Neural crest cell (in vitro differentiated cells): ENCODE measurements at regions not wholly inside any gene's neighbourhood (a gene's known extent, or its start where the extent isn't known, plus 50 kb on each side); places are given as distances from the start of the nearest gene placed in this dataset.

Experiments
- DNase-seq: peaks from one replicate; pipeline ENCODE4 v3.0.0; 2021; ENCODE audit warnings: low read depth, mixed read lengths, low spot score
- H3K27ac Mint-ChIP-seq: one replicate; pipeline ENCODE4 v1.8.0; 2021; ENCODE audit warnings: mild to moderate bottlenecking, mixed read lengths; ENCODE audit not compliant: unreplicated experiment
- H3K27me3 Mint-ChIP-seq: 2 replicates; pipeline ENCODE4 v1.8.0; 2021; ENCODE audit warnings: low read depth, mild to moderate bottlenecking, mixed read lengths
- H3K36me3 Mint-ChIP-seq: 2 replicates; pipeline ENCODE4 v1.8.0; 2021; ENCODE audit warnings: low read depth, mild to moderate bottlenecking, mixed read lengths
- H3K4me1 Mint-ChIP-seq: 2 replicates; pipeline ENCODE4 v1.8.0; 2021; ENCODE audit warnings: mixed read lengths
- H3K4me3 Mint-ChIP-seq: one replicate; pipeline ENCODE4 v1.8.0; 2021; ENCODE audit warnings: mild to moderate bottlenecking, mixed read lengths
- H3K9me3 Mint-ChIP-seq: 2 replicates; pipeline ENCODE4 v1.8.0; 2021; ENCODE audit warnings: mixed read lengths
- TF ChIP-seq, protein P1 (sequence below): fragments of 200-600 bp; sonication (generic); conservative IDR thresholded peaks from 2 replicates; pipeline ENCODE4 v1.5.0; 2021; ENCODE audit warnings: antibody characterized with exemption, mild to moderate bottlenecking

DNA sequence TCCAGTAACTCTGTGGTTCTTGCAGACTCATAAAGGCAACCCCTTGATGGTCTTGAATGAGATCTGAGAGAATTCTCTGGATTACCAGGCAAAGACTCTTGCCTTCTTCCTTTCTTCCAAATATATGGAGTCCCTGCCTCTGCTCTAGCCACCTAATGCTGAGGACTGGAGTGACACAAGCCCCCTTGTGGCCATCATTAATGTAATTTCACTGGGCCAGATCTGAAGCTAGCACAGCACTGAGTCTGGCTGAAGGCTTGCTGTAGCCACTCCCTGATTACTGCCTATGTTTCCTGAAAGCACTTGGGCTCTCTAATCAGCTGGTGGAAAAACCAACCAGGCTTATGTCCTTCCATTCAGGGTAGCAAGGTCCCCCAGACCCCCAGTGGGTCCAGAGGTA is 559.3 kb upstream of the IRAK1BP1 start:
- DNase-seq, result peak; percentile 2
- H3K9me3 Mint-ChIP-seq, result no peaks in the 10 kb centered on the region
- H3K27ac Mint-ChIP-seq, result peak overlapping the region; percentile 81
- H3K27me3 Mint-ChIP-seq, result no peaks in the 10 kb centered on the region
- no peak overlapping the region for H3K4me3 Mint-ChIP-seq
- no peaks in the 10 kb centered on the region for H3K36me3 Mint-ChIP-seq
- TF ChIP-seq, protein P1, sequence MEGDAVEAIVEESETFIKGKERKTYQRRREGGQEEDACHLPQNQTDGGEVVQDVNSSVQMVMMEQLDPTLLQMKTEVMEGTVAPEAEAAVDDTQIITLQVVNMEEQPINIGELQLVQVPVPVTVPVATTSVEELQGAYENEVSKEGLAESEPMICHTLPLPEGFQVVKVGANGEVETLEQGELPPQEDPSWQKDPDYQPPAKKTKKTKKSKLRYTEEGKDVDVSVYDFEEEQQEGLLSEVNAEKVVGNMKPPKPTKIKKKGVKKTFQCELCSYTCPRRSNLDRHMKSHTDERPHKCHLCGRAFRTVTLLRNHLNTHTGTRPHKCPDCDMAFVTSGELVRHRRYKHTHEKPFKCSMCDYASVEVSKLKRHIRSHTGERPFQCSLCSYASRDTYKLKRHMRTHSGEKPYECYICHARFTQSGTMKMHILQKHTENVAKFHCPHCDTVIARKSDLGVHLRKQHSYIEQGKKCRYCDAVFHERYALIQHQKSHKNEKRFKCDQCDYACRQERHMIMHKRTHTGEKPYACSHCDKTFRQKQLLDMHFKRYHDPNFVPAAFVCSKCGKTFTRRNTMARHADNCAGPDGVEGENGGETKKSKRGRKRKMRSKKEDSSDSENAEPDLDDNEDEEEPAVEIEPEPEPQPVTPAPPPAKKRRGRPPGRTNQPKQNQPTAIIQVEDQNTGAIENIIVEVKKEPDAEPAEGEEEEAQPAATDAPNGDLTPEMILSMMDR, result no peak
- no peaks in the 10 kb centered on the region for H3K4me1 Mint-ChIP-seq

DNA sequence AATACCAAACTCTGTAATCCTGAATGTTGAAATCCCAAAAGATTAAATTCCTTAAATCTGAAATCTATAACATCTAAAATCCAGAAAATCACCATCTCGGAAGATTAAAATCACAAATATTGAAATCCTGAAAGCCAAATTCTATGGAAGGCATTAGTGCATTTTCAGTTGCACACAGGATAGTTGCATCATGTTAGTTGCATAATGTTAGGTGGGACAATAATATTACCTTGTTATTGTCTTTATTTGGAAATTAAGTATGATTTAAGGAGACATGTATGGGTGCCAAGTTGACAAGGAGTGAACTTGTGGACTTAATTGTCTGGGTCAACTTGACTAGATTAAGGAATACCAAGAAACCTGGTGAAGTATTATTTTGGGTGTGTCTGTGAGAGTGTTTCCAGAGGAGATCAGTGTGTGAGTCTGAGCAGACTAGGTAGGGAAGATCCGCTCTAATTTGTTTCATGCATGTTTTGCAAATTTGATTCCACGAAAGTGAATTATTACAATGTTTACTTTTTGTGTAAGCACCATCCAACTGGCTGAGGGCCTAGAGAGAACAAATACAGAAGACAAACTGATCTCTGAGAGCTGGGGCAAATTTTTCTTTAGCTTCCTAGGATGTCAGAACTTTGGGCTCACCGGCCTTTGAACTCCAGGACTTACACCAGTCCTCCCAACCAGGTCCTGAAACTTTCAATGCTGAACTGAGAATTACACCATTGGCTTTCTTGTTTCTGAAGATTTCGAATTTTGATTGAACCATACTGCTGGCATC is 545.1 kb upstream of the IRAK1BP1 start:
- no peaks in the 10 kb centered on the region for H3K9me3 Mint-ChIP-seq
- DNase-seq, result no peak
- H3K36me3 Mint-ChIP-seq, result no peaks in the 10 kb centered on the region
- no peaks in the 10 kb centered on the region for H3K27me3 Mint-ChIP-seq
- no peak overlapping the region for H3K4me3 Mint-ChIP-seq
- no peaks in the 10 kb centered on the region for H3K4me1 Mint-ChIP-seq
- TF ChIP-seq, protein P1, result no peak
- H3K27ac Mint-ChIP-seq, result no peak overlapping the region

DNA sequence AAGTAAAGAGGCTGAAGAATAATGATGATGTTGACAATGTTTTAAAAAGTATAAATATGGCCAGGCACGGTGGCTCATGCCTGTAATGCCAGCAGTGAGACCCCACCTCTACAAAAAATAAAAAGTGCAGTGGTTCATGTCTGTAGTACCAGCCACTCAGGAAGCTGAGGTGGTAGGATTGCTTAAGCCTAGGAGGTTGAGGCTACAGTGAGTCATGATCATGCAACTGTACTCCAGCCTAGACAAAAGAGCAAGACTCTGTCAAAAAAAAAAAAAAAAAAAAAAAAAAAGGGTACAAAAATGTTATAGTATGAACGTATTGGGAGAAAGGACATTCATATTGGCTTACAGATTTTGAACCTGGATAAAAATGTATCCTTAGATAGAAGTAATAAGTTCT is 543.1 kb upstream of the IRAK1BP1 start:
- Mint-ChIP-seq H3K36me3 (no peaks in the 10 kb centered on the region), H3K27ac (no peak overlapping the region), H3K9me3 (no peaks in the 10 kb centered on the region), H3K4me3 (no peak overlapping the region), H3K4me1 (no peaks in the 10 kb centered on the region), H3K27me3 (no peaks in the 10 kb centered on the region)
- DNase-seq, result no peak
- TF ChIP-seq, protein P1, result no peak

DNA sequence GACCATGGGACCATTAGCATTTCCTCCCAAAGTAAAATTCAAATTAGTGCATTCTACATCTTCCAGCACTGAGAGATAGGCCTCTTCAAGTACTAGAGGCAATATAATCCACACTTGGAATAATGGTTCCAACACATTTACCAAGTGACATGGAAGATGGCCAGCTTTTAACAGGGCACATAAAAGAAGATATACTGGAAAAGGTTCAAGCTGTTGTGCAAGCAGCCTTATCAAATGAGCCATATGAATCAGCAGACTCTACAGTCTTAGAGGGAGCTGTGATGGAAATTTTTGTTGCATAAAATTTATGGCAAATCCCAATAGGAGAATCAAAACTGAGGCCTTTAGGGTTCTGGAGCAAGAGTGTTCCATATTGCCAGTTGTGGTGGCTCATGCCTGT is 526.6 kb upstream of the IRAK1BP1 start:
- H3K4me1 Mint-ChIP-seq, result no peaks in the 10 kb centered on the region
- H3K27ac Mint-ChIP-seq, result no peak overlapping the region
- no peak for DNase-seq
- no peaks in the 10 kb centered on the region for H3K27me3 Mint-ChIP-seq
- H3K36me3 Mint-ChIP-seq, result no peaks in the 10 kb centered on the region
- H3K4me3 Mint-ChIP-seq, result no peak overlapping the region
- TF ChIP-seq, protein P1, result no peak
- peaks cover 2% of the 10 kb centered on the region for H3K9me3 Mint-ChIP-seq

DNA sequence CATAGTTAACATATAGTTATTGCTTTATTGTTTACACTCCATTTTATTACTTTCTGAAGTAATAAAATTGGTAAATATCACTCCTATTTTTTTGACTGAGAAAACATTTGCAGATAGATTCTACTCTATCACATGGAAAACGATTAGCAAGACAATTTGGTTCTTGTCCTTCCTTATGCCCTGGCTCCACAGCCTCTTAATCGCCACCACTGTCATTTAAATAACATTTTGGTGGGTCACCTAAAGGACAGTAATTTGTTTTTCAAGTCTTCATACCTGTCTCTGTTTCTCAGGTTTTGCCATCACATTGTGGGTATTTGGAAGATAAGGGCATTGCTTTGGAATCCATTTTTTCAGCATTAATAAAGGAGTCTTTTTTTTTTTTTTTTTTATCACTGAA is 521.5 kb upstream of the IRAK1BP1 start:
- Mint-ChIP-seq H3K36me3 (no peaks in the 10 kb centered on the region), H3K27ac (no peak overlapping the region), H3K4me3 (no peak overlapping the region), H3K27me3 (no peaks in the 10 kb centered on the region), H3K4me1 (no peaks in the 10 kb centered on the region), H3K9me3 (no peaks in the 10 kb centered on the region)
- TF ChIP-seq, protein P1, result no peak
- DNase-seq, result no peak
